ENCODE measurements at regions not wholly inside any gene's neighbourhood (a gene's known extent, or its start where the extent isn't known, plus 50 kb on each side); places are given as distances from the start of the nearest gene placed in this dataset.

GRCh38 chr15:56844471-56844870, 74.0 kb upstream of the TCF12 start:
- no peak overlapping the region for H3K4me3 ChIP-seq
- no peak for TF ChIP-seq CTCF (IDR thresholded peaks at IDR 0.05)
- no peaks in the 10 kb centered on the region for H3K9me3 ChIP-seq
- H3K27me3 ChIP-seq = no peaks in the 10 kb centered on the region
- no peaks in the 10 kb centered on the region for H3K4me1 ChIP-seq
- H3K27ac ChIP-seq = no peak overlapping the region
- H3K36me3 ChIP-seq = peaks cover 0 to 6% (median 0%) of the 10 kb centered on the region in 3 donors
- no peak for DNase-seq
- intact Hi-C loops (cut with DNase I; ENCODE audit: low total_unique reads) = no loop called here

- H3K36me3 ChIP-seq = no peaks in the 10 kb centered on the region
- no peak overlapping the region for H3K4me3 ChIP-seq
- TF ChIP-seq CTCF (IDR thresholded peaks at IDR 0.05) = no peak
- H3K4me1 ChIP-seq = peaks cover 0 to 13% (median 2%) of the 10 kb centered on the region in 4 donors
- no peaks in the 10 kb centered on the region for H3K27me3 ChIP-seq
- DNase-seq = no peak
- H3K27ac ChIP-seq = no peak overlapping the region
- H3K9me3 ChIP-seq = no peaks in the 10 kb centered on the region
- intact Hi-C loops (cut with DNase I; ENCODE audit: low total_unique reads) = no loop called here
Measured at GRCh38 chr15:56839641-56840040, 78.8 kb upstream of the TCF12 start.

- intact Hi-C loops (cut with DNase I; ENCODE audit: low total_unique reads) = no loop called here
- DNase-seq = no peak
- no peak for TF ChIP-seq CTCF (IDR thresholded peaks at IDR 0.05)
- Histone ChIP-seq H3K4me1 (peaks cover 0 to 13% (median 2%) of the 10 kb centered on the region in 4 donors), H3K27me3 (no peaks in the 10 kb centered on the region), H3K9me3 (no peaks in the 10 kb centered on the region), H3K4me3 (no peak overlapping the region), H3K36me3 (no peaks in the 10 kb centered on the region), H3K27ac (no peak overlapping the region)
Measured at GRCh38 chr15:56839099-56839498, 79.3 kb upstream of the TCF12 start.

- H3K27me3 ChIP-seq = no peaks in the 10 kb centered on the region
- DNase-seq = no peak
- no peak for TF ChIP-seq CTCF (IDR thresholded peaks at IDR 0.05)
- no peak overlapping the region for H3K4me3 ChIP-seq
- no peak overlapping the region for H3K27ac ChIP-seq
- H3K4me1 ChIP-seq = peaks cover 0 to 14% (median 3%) of the 10 kb centered on the region in 4 donors
- H3K36me3 ChIP-seq = no peaks in the 10 kb centered on the region
- intact Hi-C loops (cut with DNase I; ENCODE audit: low total_unique reads) = no loop called here
- H3K9me3 ChIP-seq = no peaks in the 10 kb centered on the region
Measured at GRCh38 chr15:56838085-56838484, 80.4 kb upstream of the TCF12 start.

- TF ChIP-seq CTCF (IDR thresholded peaks at IDR 0.05) = no peak
- intact Hi-C loops (cut with DNase I; ENCODE audit: low total_unique reads) = no loop called here
- H3K36me3 ChIP-seq = no peaks in the 10 kb centered on the region
- H3K4me1 ChIP-seq = peaks cover 0 to 22% (median 11%) of the 10 kb centered on the region in 4 donors
- no peak overlapping the region for H3K27ac ChIP-seq
- no peak for DNase-seq
- no peaks in the 10 kb centered on the region for H3K27me3 ChIP-seq
- H3K9me3 ChIP-seq = no peaks in the 10 kb centered on the region
- H3K4me3 ChIP-seq = no peak overlapping the region
Measured at GRCh38 chr15:56837273-56837672, 81.2 kb upstream of the TCF12 start.

GRCh38 chr15:56835718-56836171, 82.7 kb upstream of the TCF12 start:
- H3K27me3 ChIP-seq = no peaks in the 10 kb centered on the region
- H3K9me3 ChIP-seq = no peaks in the 10 kb centered on the region
- no peak overlapping the region for H3K4me3 ChIP-seq
- intact Hi-C loops (cut with DNase I; ENCODE audit: low total_unique reads) = no loop called here
- TF ChIP-seq CTCF (IDR thresholded peaks at IDR 0.05) = no peak
- no peak for DNase-seq
- H3K27ac ChIP-seq = no peak overlapping the region
- no peaks in the 10 kb centered on the region for H3K36me3 ChIP-seq
- H3K4me1 ChIP-seq = peaks cover 0 to 31% (median 15%) of the 10 kb centered on the region in 4 donors
